ENCODE measurements at regions not wholly inside any gene's neighbourhood (a gene's known extent, or its start where the extent isn't known, plus 50 kb on each side); places are given as distances from the start of the nearest gene placed in this dataset.

GRCh38 chr1:245019910-245020486 lies 134.8 kb upstream of the KIF26B start:
- TF ChIP-seq CTCF (IDR thresholded peaks at IDR 0.05), result no peak
- no peak for TF ChIP-seq POLR2AphosphoS5 (IDR thresholded peaks at IDR 0.05; ENCODE audit: low read depth, low read length)
